ELF-1 (cell line): ENCODE measurements at regions not wholly inside any gene's neighbourhood (a gene's known extent, or its start where the extent isn't known, plus 50 kb on each side); places are given as distances from the start of the nearest gene placed in this dataset.
"Not testable (repeated sequence)": the region's sequence is repeated elsewhere in the genome, so short reads cannot be mapped to it uniquely, and the experiment has no call there.

Experiments used
- DNase-seq: peaks from one replicate; pipeline ENCODE4 v3.0.0-alpha.2; 2016; ENCODE audit warnings: low read depth, low spot score

GRCh38 chr9:64499541-64499940 is 785.5 kb downstream of the FOXD4L5 start:
- DNase-seq: not testable (repeated sequence)

GRCh38 chr9:64498409-64498808 is 786.6 kb downstream of the FOXD4L5 start:
- DNase-seq: not testable (repeated sequence)

- not testable (repeated sequence) for DNase-seq
These were observed 796.5 kb downstream of the FOXD4L5 start for GRCh38 chr9:64488544-64488943.

GRCh38 chr9:64486067-64486466 is 798.9 kb downstream of the FOXD4L5 start:
- not testable (repeated sequence) for DNase-seq

- DNase-seq: not testable (repeated sequence)
These were observed 805.9 kb downstream of the FOXD4L5 start for GRCh38 chr9:64479095-64479494.

GRCh38 chr9:64468943-64469342 is 816.1 kb downstream of the FOXD4L5 start:
- not testable (repeated sequence) for DNase-seq

- DNase-seq: peak; percentile 8
These were observed 818.9 kb downstream of the FOXD4L5 start for GRCh38 chr9:64466052-64466599.

GRCh38 chr9:64461885-64462284 is 823.1 kb downstream of the FOXD4L5 start:
- not testable (repeated sequence) for DNase-seq

- not testable (repeated sequence) for DNase-seq
These were observed 826.4 kb downstream of the FOXD4L5 start for GRCh38 chr9:64458642-64459041.

GRCh38 chr9:64455107-64455648 is 829.8 kb downstream of the FOXD4L5 start:
- not testable (repeated sequence) for DNase-seq

- DNase-seq: not testable (repeated sequence)
These were observed 832.9 kb downstream of the FOXD4L5 start for GRCh38 chr9:64452134-64452533.

- not testable (repeated sequence) for DNase-seq
These were observed 834.4 kb downstream of the FOXD4L5 start for GRCh38 chr9:64450654-64451053.

- not testable (repeated sequence) for DNase-seq
These were observed 836.0 kb downstream of the FOXD4L5 start for GRCh38 chr9:64449025-64449424.

GRCh38 chr9:64444909-64445525 is 840.0 kb downstream of the FOXD4L5 start:
- not testable (repeated sequence) for DNase-seq

GRCh38 chr9:64439747-64440146 is 845.3 kb downstream of the FOXD4L5 start:
- not testable (repeated sequence) for DNase-seq
